ENCODE measurements at regions not wholly inside any gene's neighbourhood (a gene's known extent, or its start where the extent isn't known, plus 50 kb on each side); places are given as distances from the start of the nearest gene placed in this dataset.

DNA sequence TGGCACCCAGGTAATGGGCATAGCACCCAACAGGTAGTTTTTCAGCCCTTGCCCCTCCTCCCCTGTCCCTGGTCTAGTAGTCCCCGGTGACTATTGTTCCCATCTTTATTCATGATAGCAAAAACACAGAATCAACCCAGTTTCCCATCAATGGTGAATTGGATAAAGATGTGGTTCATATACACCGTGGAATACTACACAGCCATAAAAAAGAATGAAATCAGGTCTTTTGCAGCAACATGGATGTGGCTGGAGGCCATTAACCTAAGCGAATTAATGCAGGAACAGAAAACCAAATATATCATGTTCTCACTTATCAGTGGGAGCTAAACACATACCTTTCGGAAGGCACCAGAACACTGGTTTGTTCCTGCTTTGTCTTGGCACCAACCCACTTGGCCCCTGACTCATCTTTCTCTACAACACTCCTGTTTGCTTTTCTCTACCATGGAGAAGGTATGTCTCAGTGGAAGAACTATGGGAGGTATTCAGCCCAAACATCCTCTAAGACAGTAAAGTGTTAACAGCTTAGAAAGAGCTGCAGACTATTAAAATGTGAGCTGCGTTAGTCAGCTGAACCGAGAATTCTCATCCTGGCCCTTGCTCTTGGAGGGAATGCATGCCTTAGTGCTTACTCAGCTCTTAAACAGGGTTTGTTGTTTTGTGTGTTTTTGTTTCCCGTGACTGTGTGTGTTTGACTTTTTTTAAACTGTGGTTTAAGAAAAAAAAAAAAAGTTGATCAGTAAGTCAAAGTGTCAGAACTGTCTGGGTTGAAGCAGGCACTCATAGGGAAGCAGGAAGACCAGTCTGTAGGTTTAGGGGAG is 203.0 kb downstream of the TOMM20 start:
- Histone ChIP-seq H3K27me3 (no peaks in the 10 kb centered on the region), H3K4me1 (peaks cover 0 to 19% (median 15%) of the 10 kb centered on the region in 4 donors), H3K27ac (peak overlapping the region; percentile 6 to 67 (median 59)), H3K36me3 (no peaks in the 10 kb centered on the region), H3K9me3 (no peaks in the 10 kb centered on the region), H3K4me3 (no peak overlapping the region)
- DNase-seq: no peak
- WGBS, 2 donors: 53 to 58% methylated on average over 7 of the region's 7 CpGs
- TF ChIP-seq POLR2A (IDR thresholded peaks at IDR 0.05): no peak
- TF ChIP-seq POLR2AphosphoS5 (IDR thresholded peaks at IDR 0.05): peak in 3 of 4 donors; percentile 28 to 83 (median 35)
- TF ChIP-seq EP300 (IDR thresholded peaks at IDR 0.05): peak in 1 of 4 donors; percentile 86
- TF ChIP-seq, protein P1, sequence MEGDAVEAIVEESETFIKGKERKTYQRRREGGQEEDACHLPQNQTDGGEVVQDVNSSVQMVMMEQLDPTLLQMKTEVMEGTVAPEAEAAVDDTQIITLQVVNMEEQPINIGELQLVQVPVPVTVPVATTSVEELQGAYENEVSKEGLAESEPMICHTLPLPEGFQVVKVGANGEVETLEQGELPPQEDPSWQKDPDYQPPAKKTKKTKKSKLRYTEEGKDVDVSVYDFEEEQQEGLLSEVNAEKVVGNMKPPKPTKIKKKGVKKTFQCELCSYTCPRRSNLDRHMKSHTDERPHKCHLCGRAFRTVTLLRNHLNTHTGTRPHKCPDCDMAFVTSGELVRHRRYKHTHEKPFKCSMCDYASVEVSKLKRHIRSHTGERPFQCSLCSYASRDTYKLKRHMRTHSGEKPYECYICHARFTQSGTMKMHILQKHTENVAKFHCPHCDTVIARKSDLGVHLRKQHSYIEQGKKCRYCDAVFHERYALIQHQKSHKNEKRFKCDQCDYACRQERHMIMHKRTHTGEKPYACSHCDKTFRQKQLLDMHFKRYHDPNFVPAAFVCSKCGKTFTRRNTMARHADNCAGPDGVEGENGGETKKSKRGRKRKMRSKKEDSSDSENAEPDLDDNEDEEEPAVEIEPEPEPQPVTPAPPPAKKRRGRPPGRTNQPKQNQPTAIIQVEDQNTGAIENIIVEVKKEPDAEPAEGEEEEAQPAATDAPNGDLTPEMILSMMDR (IDR thresholded peaks at IDR 0.05): no peak
- intact Hi-C loops (cut with DNase I): no loop called here

DNA sequence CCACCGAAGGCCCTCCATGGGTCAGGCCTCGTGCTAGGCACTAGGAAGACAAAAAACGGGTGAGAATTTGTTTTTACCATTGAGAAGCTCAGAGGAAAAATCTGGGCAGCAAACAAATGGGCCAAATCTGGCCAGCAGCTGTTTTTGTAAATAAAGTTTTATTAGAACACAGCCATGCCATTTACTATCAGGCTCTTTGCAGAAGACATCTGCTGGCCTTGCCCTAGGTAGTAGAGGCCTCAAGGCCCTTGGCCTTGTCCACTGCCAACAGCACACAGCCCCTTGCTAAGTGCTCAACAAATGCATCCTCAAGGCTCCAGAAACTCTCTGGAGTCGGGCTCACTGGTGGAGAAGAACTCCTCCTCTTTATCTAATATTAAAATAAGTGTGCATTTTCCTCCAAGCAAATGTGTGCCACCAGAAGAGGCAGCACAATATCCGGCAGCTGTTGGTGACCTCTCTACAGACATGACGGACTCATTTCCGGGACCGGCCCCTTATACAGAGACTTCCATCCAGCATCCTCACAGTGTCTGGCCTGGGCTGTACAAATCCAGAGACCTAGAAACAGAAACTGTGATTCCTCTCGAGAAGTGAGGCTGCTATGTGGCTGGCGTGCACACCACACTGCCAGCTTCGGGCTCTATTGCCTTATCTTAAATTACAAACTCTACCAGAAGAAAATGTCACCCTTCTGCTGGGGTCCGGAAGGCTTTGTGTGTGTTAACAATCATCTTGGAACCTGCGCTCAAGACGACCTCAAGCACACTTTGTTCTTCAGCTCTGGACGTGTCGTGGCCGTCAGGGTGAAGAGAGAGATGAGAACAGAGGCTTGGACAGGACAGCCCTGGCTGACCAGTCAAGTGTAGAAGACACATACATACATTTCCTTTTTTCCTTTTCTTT is 203.9 kb downstream of the TOMM20 start:
- Histone ChIP-seq H3K9me3 (no peaks in the 10 kb centered on the region), H3K4me1 (peaks cover 0 to 24% (median 16%) of the 10 kb centered on the region in 4 donors), H3K27ac (peak overlapping the region; percentile 11 to 67 (median 59)), H3K36me3 (no peaks in the 10 kb centered on the region), H3K27me3 (no peaks in the 10 kb centered on the region), H3K4me3 (no peak overlapping the region)
- no peak for TF ChIP-seq POLR2A (IDR thresholded peaks at IDR 0.05)
- no peak for TF ChIP-seq EP300 (IDR thresholded peaks at IDR 0.05)
- TF ChIP-seq POLR2AphosphoS5 (IDR thresholded peaks at IDR 0.05): no peak
- TF ChIP-seq, protein P1 (IDR thresholded peaks at IDR 0.05): no peak
- WGBS, 2 donors: 77 to 91% methylated on average over 17 of the region's 17 CpGs
- DNase-seq: no peak
- intact Hi-C loops (cut with DNase I): no loop called here

DNA sequence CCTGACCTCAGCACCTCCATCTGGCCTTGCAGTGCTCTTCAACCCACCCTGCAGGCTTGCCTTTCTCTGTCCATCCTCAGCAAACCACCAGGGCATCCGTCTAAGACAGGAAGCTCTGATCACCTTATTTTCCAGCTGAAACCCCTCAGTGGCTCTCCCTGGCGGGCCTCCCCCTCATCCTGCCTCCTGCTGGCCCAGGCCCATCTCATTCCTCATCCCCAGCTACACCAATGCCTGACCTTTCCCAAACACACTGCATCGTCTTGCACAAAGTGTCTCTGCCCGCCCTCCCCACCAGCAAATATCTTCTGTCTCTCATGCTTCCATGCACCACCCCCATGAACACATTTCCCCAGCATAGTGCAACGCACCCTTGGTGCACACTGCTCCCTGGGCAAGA is 205.0 kb downstream of the TOMM20 start:
- WGBS, 2 donors: 93% methylated on average over 5 of the region's 5 CpGs
- TF ChIP-seq, protein P1 (IDR thresholded peaks at IDR 0.05): no peak
- TF ChIP-seq EP300 (IDR thresholded peaks at IDR 0.05): no peak
- Histone ChIP-seq H3K4me1 (peaks cover 0 to 35% (median 26%) of the 10 kb centered on the region in 4 donors), H3K9me3 (no peaks in the 10 kb centered on the region), H3K36me3 (no peaks in the 10 kb centered on the region), H3K27me3 (no peaks in the 10 kb centered on the region), H3K27ac (no peak overlapping the region), H3K4me3 (no peak overlapping the region)
- no peak for DNase-seq
- intact Hi-C loops (cut with DNase I): no loop called here

DNA sequence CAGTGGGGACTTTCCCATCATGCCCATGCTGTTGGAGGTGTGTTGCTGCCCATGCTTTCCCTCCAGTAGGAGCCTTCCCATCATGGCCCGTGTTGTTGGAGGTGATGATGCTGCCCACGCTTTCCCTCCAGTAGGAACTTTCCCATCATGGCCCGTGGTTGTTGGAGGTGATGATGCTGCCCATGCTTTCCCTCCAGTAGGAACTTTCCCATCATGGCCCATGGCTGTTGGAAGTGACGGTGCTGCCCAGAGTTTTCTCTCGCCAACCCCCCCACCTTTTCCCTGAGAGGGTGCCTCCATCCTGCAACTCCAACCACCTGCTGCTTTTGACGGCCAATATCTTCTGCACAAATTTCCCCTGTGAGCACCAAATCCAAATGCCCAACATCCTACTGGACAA is 205.7 kb downstream of the TOMM20 start:
- 95% methylated on average over 6 of the region's 6 CpGs for WGBS, 2 donors
- Histone ChIP-seq H3K27me3 (no peaks in the 10 kb centered on the region), H3K27ac (no peak overlapping the region), H3K36me3 (no peaks in the 10 kb centered on the region), H3K4me3 (no peak overlapping the region), H3K4me1 (peaks cover 0 to 41% (median 32%) of the 10 kb centered on the region in 4 donors), H3K9me3 (no peaks in the 10 kb centered on the region)
- no peak for DNase-seq
- TF ChIP-seq, protein P1 (IDR thresholded peaks at IDR 0.05): no peak
- TF ChIP-seq POLR2A (IDR thresholded peaks at IDR 0.05) (no peak), EP300 (IDR thresholded peaks at IDR 0.05) (no peak), POLR2AphosphoS5 (IDR thresholded peaks at IDR 0.05) (no peak)
- intact Hi-C loops (cut with DNase I): no loop called here
